Right lung (tissue), 2 donors: ENCODE measurements at regions not wholly inside any gene's neighbourhood (a gene's known extent, or its start where the extent isn't known, plus 50 kb on each side); places are given as distances from the start of the nearest gene placed in this dataset.

ENCODE experiments used
- DNase-seq, 2 donors: peaks; one replicate each; pipeline ENCODE4 v3.0.0-alpha.2; 2013

- peak; percentile 11 to 23 for DNase-seq
Observed at GRCh38 chr10:6647811-6648526, 67.9 kb upstream of the PRKCQ start.

GRCh38 chr10:6643962-6644361 is 63.9 kb upstream of the PRKCQ start:
- no peak for DNase-seq

DNA sequence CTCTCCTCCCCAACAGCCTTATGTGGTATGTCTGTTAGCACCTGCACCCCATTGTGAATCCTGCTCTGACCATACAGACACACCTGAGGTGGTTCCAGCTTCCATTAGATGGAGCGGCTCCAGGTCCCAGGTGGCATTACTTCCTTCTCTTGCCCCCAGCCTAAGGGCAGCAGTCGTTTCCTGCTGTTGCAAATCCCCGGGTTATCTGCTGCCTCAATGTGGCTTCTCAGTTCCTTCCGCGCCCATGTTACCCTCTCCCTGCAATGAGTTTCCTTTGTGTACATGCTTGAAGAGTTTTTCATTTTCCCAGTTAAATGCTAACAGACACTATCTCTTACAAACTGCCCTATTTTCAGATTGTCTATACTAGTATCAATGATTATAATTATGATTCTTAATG is 62.8 kb upstream of the PRKCQ start:
- no peak for DNase-seq

DNA sequence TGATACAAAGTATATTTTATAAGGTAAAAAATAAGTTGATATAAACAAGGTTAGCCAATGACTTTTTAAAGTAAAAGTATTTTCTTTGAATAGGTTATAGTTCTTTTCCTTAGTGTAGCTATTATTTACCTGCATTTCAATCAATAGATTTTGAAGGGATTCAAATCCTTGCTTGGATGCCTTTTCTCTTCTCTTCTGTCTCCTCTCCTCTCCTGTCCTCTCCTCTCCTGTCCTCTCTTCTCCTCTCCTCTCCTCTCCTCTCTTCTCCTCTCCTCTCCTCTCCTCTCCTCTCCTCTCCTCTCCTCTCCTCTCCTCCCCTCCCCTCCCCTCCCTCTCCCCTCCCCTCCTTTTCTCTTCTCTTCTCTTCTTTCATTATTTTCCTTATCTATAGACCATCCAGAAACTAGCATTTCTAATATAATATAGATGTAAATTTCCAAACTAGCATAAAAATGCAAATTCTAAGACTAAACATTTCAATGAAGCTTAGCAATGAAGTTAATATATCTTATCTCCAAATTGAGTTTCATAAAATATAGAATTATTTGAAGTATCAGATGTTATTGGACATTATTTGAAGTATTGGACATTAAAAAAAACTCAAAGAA is 60.5 kb upstream of the PRKCQ start:
- no peak for DNase-seq

- DNase-seq: no peak
Observed at GRCh38 chr10:6637053-6637452, 57.0 kb upstream of the PRKCQ start.

GRCh38 chr10:6635784-6636183 is 55.7 kb upstream of the PRKCQ start:
- DNase-seq: no peak
